IMR-90 (cell line): ENCODE measurements at regions not wholly inside any gene's neighbourhood (a gene's known extent, or its start where the extent isn't known, plus 50 kb on each side); places are given as distances from the start of the nearest gene placed in this dataset.

Experiments
- ATAC-seq: fragments of 200-7000 bp; cut with Tn5 transposase; 2 replicates; pipeline ENCODE4 v1.9.1; 2020; ENCODE audit warnings: low read depth, mild to moderate bottlenecking, moderate library complexity
- BruUV-seq: library from RNA; stranded (reverse); fragments of 400-500 nt; replicated peaks from 2 replicates; lab custom pipeline; 2021; lab: Mats Ljungman, UMichigan
- CTCF ChIA-PET: fragments of 300-600 bp; formaldehyde crosslinking; extraction: SDS; loops from one replicate; lab custom pipeline; 2021; ENCODE audit warnings: antibody characterized with exemption; lab: Yijun Ruan, JAX
- POLR2A ChIA-PET: fragments of 300-600 bp; sonication (Branson Sonifier 250); formaldehyde crosslinking; loops from one replicate; lab custom pipeline; 2022; ENCODE audit warnings: antibody characterized with exemption; ENCODE audit not compliant: unreplicated experiment; lab: Charles Lee
- DNase-seq: peaks from one replicate; pipeline ENCODE4 v3.0.0; 2013
- H2AFZ ChIP-seq: replicated peaks from 2 replicates; pipeline ENCODE3; 2013; ENCODE audit warnings: low read length, mild to moderate bottlenecking; ENCODE audit not compliant: poor library complexity
- H2AK5ac ChIP-seq: 2 replicates; pipeline ENCODE4 v1.6.1; 2013; ENCODE audit warnings: low read depth, low read length, inconsistent platforms
- H2AK9ac ChIP-seq: replicated peaks from 2 replicates; pipeline ENCODE3; 2013; ENCODE audit warnings: mild to moderate bottlenecking, low read depth, low read length, moderate library complexity; ENCODE audit not compliant: poor library complexity
- H2BK120ac ChIP-seq: 2 replicates; pipeline ENCODE4 v1.6.1; 2013; ENCODE audit warnings: low read depth, low read length, inconsistent platforms
- H2BK15ac ChIP-seq: 3 replicates; pipeline ENCODE4 v1.6.1; 2013; ENCODE audit warnings: low read depth, low read length, inconsistent platforms
- H2BK20ac ChIP-seq: 2 replicates; pipeline ENCODE4 v1.6.1; 2013; ENCODE audit warnings: low read depth, mild to moderate bottlenecking, inconsistent platforms, low read length, moderate library complexity
- H2BK5ac ChIP-seq: 2 replicates; pipeline ENCODE4 v1.6.1; 2013; ENCODE audit warnings: mild to moderate bottlenecking, low read depth, low read length, inconsistent platforms; ENCODE audit not compliant: poor library complexity, severe bottlenecking
- H3K14ac ChIP-seq: replicated peaks from 2 replicates; pipeline ENCODE4 v1.6.1; 2013; ENCODE audit warnings: low read depth, low read length, inconsistent platforms
- H3K18ac ChIP-seq: 2 replicates; pipeline ENCODE4 v1.6.1; 2013; ENCODE audit warnings: low read depth, low read length, control low read depth
- H3K23ac ChIP-seq: 2 replicates; pipeline ENCODE4 v1.6.1; 2013; ENCODE audit warnings: low read depth, low read length, inconsistent platforms
- H3K27ac ChIP-seq: 2 replicates; pipeline ENCODE4 v1.5.1; 2013; ENCODE audit warnings: mild to moderate bottlenecking, control low read depth, low read length; ENCODE audit not compliant: insufficient read depth
- H3K27me3 ChIP-seq: 2 replicates; pipeline ENCODE4 v1.6.1; 2013; ENCODE audit warnings: low read length; ENCODE audit not compliant: control insufficient read depth, insufficient read depth
- H3K36me3 ChIP-seq: 2 replicates; pipeline ENCODE4 v1.6.1; 2013; ENCODE audit warnings: low read length, mixed read lengths; ENCODE audit not compliant: control insufficient read depth, insufficient read depth
- H3K4ac ChIP-seq: 2 replicates; pipeline ENCODE4 v1.6.1; 2013; ENCODE audit warnings: low read depth, low read length, inconsistent platforms
- H3K4me1 ChIP-seq: 2 replicates; pipeline ENCODE4 v1.6.1; 2013; ENCODE audit warnings: low read length, mixed read lengths; ENCODE audit not compliant: control insufficient read depth, insufficient read depth
- H3K4me2 ChIP-seq: 2 replicates; pipeline ENCODE4 v1.6.1; 2013; ENCODE audit warnings: low read depth, mild to moderate bottlenecking, control low read depth, low read length, moderate library complexity
- H3K4me3 ChIP-seq: 2 replicates; pipeline ENCODE4 v1.5.1; 2013; ENCODE audit warnings: low read depth, mild to moderate bottlenecking, control low read depth, low read length, moderate library complexity; ENCODE audit not compliant: insufficient read depth
- H3K56ac ChIP-seq: 2 replicates; pipeline ENCODE4 v1.6.1; 2013; ENCODE audit warnings: low read length, inconsistent platforms; ENCODE audit not compliant: insufficient read depth; ENCODE audit errors: extremely low read depth
- H3K79me1 ChIP-seq, 2 experiments: 2 replicates each; pipeline ENCODE4 v1.6.1; 2013; ENCODE audit warnings: low read length in 2 of 2, inconsistent platforms in 1 of 2, low read depth in 1 of 2
- H3K9ac ChIP-seq: 2 replicates; pipeline ENCODE4 v1.6.1; 2013; ENCODE audit warnings: low read depth, low read length, control low read depth
- H3K9me1 ChIP-seq: 2 replicates; pipeline ENCODE4 v1.6.1; 2013; ENCODE audit warnings: low read length, inconsistent platforms; ENCODE audit not compliant: insufficient read depth
- H3K9me3 ChIP-seq: 2 replicates; pipeline ENCODE4 v1.6.1; 2013; ENCODE audit warnings: low read length; ENCODE audit not compliant: control insufficient read depth, insufficient read depth
- H4K20me1 ChIP-seq: 2 replicates; pipeline ENCODE4 v1.6.1; 2013; ENCODE audit warnings: low read length, inconsistent platforms; ENCODE audit not compliant: insufficient read depth
- H4K5ac ChIP-seq: 2 replicates; pipeline ENCODE4 v1.6.1; 2013; ENCODE audit warnings: mild to moderate bottlenecking, low read depth, low read length, control low read depth
- H4K8ac ChIP-seq, 2 experiments: 2 replicates each; pipeline ENCODE4 v1.6.1; 2013; ENCODE audit warnings: low read depth in 2 of 2, low read length in 2 of 2, control low read depth in 1 of 2, inconsistent platforms in 1 of 2
- H4K91ac ChIP-seq: 2 replicates; pipeline ENCODE4 v1.6.1; 2013; ENCODE audit warnings: low read depth, low read length, inconsistent platforms; ENCODE audit not compliant: insufficient read depth
- CEBPB ChIP-seq: IDR thresholded peaks from 2 replicates; pipeline ENCODE4 v1.6.1; 2012; ENCODE audit warnings: low read depth, low read length, improper control_type of control experiment
- CHD1 ChIP-seq: IDR thresholded peaks from 2 replicates; pipeline ENCODE4 v1.6.1; 2012; ENCODE audit warnings: low read depth, low read length, improper control_type of control experiment
- CTCF ChIP-seq: conservative IDR thresholded peaks from 2 replicates; pipeline ENCODE4 v1.5.1; 2012; ENCODE audit warnings: mild to moderate bottlenecking, low read depth, low read length, improper control_type of control experiment
- MAZ ChIP-seq: IDR thresholded peaks from 2 replicates; pipeline ENCODE4 v1.6.1; 2012; ENCODE audit warnings: low read depth, mild to moderate bottlenecking, low read length, improper control_type of control experiment, moderate library complexity, borderline replicate concordance
- WGBS, 2 experiments: methylation state at CpG; one replicate each; pipeline versions ENCODE4 v1.1.5 to v1.1.7; 2013; ENCODE audit warnings: missing lambda C conversion rate in 2 of 2; ENCODE audit not compliant: insufficient read length in 1 of 2; ENCODE audit errors: extremely low coverage in 2 of 2; 5-methylcytosine and 5-hydroxymethylcytosine counted together
- dilution Hi-C: fragments of 300-500 bp; cut with HindIII; formaldehyde crosslinking; loops from one replicate; pipeline ENCODE4 v1.14.3; 2018; ENCODE audit warnings: low sequenced_read_pairs; ENCODE audit not compliant: unreplicated experiment
- in situ Hi-C: fragments of 300-500 bp; cut with MboI; formaldehyde crosslinking; loops from 3 replicates; pipeline ENCODE4 v1.14.3; 2019; ENCODE audit warnings: low sequenced_read_pairs, inconsistent platforms, mixed read lengths
- intact Hi-C: fragments of 100-400 bp; cut with micrococcal nuclease; formaldehyde crosslinking; loops from 2 replicates; pipeline ENCODE4 v1.10.0; 2022

GRCh38 chr1:195965036-195965435, 643.2 kb downstream of the KCNT2 start:
- Histone ChIP-seq H3K18ac (no peak overlapping the region), H3K9me1 (no peaks in the 10 kb centered on the region), H4K5ac (no peak overlapping the region), H3K23ac (no peak overlapping the region), H3K4me1 (no peaks in the 10 kb centered on the region), H3K9me3 (no peaks in the 10 kb centered on the region; the same call in 1 of the 2 replicates), H2BK15ac (no peak overlapping the region), H2AK9ac (no peak overlapping the region), H2BK5ac (no peak overlapping the region), H3K4me2 (no peak overlapping the region), H2AK5ac (no peak overlapping the region), H4K8ac (no peak overlapping the region), H3K4me3 (no peak overlapping the region), H2AFZ (no peak overlapping the region), H3K14ac (no peak overlapping the region), H2BK20ac (no peak overlapping the region), H3K36me3 (no peaks in the 10 kb centered on the region), H3K56ac (no peak overlapping the region), H3K79me1 (no peaks in the 10 kb centered on the region), H3K9ac (no peak overlapping the region), H3K4ac (no peak overlapping the region), H2BK120ac (no peak overlapping the region), H4K20me1 (no peaks in the 10 kb centered on the region), H3K27me3 (no peaks in the 10 kb centered on the region), H4K91ac (no peak overlapping the region), H3K27ac (no peak overlapping the region)
- no peak for DNase-seq
- in situ Hi-C loops, result no loop called here
- no TSS peak for BruUV-seq
- TF ChIP-seq CTCF (no peak), MAZ (no peak), CHD1 (no peak), CEBPB (no peak)
- ChIA-PET CTCF (no interaction called here), POLR2A (no interaction called here)
- dilution Hi-C loops, result no loop called here
- intact Hi-C loops, result no loop called here
- no peak for ATAC-seq
- WGBS, 2 experiments, result 49% methylated on average over 2 of the region's 3 CpGs; no CpG with 5 or more reads in 1 of the 2 experiments
